Stomach (tissue), 8 donors: ENCODE measurements at regions not wholly inside any gene's neighbourhood (a gene's known extent, or its start where the extent isn't known, plus 50 kb on each side); places are given as distances from the start of the nearest gene placed in this dataset.

Experiments
- DNase-seq, 2 donors: peaks; one replicate each; pipeline versions ENCODE4 v3.0.0 to v3.0.0-alpha.2; 2013 to 2019
- H3K27ac ChIP-seq, 5 donors: fragments of 200-600 bp in 4 of 5; sonication (generic) in 4 of 5; one replicate each; pipeline ENCODE4 v1.5.1; 2013 to 2019; ENCODE audit warnings: mild to moderate bottlenecking in 1 of 5, moderate library complexity in 1 of 5
- H3K27me3 ChIP-seq, 3 donors: fragments of 200-600 bp; sonication (generic); one replicate each; pipeline ENCODE4 v1.5.1; 2017 to 2019; ENCODE audit warnings: mixed run types in 1 of 3
- H3K36me3 ChIP-seq, 4 donors: fragments of 200-600 bp; sonication (generic); 1 replicate in 3 of 4; 2 replicates in 1 of 4; pipeline ENCODE4 v1.5.1; 2016 to 2019
- H3K4me1 ChIP-seq, 4 donors: fragments of 200-600 bp; sonication (generic); one replicate each; pipeline ENCODE4 v1.5.1; 2016 to 2019
- H3K4me3 ChIP-seq, 4 donors: fragments of 200-600 bp; sonication (generic) in 3 of 4; one replicate each; pipeline ENCODE4 v1.5.1; 2016 to 2019; ENCODE audit warnings: mild to moderate bottlenecking in 1 of 4
- H3K9me3 ChIP-seq, 4 donors: fragments of 200-600 bp; sonication (generic); one replicate each; pipeline ENCODE4 v1.5.1; 2016 to 2019
- CTCF ChIP-seq, 7 experiments: fragments of 450-650 bp in 4 of 7; fragments of 200-600 bp in 3 of 7; sonication (generic) in 3 of 7; IDR thresholded peaks; one replicate each; pipeline ENCODE4 v1.5.1; 2016 to 2019; ENCODE audit warnings: antibody characterized with exemption in 7 of 7, control low read depth in 2 of 7, mild to moderate bottlenecking in 1 of 7
- EP300 ChIP-seq: sonication (generic); formaldehyde crosslinking; IDR thresholded peaks from one replicate; pipeline ENCODE4 v1.6.1; 2017; ENCODE audit warnings: antibody characterized with exemption
- POLR2A ChIP-seq, 4 donors: fragments of 450-650 bp; IDR thresholded peaks; one replicate each; pipeline ENCODE4 v1.6.1; 2016; ENCODE audit warnings: antibody characterized with exemption in 4 of 4, control low read depth in 2 of 4, mild to moderate bottlenecking in 1 of 4, moderate library complexity in 1 of 4
- POLR2AphosphoS5 ChIP-seq, 3 donors: sonication (generic); formaldehyde crosslinking; IDR thresholded peaks; one replicate each; pipeline ENCODE4 v1.6.1; 2016; ENCODE audit warnings: antibody characterized with exemption in 3 of 3
- WGBS, 5 donors: extraction: QIAGEN DNeasy Blood & Tissue Kit in 3 of 5; methylation state at CpG; one replicate each; pipeline versions ENCODE4 v1.1.5 to v1.1.7; 2013 to 2018; 5-methylcytosine and 5-hydroxymethylcytosine counted together
- intact Hi-C: fragments of 100-400 bp; cut with DNase I; formaldehyde crosslinking; loops from one replicate; pipeline ENCODE4 v1.15.1; 2023; ENCODE audit warnings: low total_unique reads
- donor health status: healthy with polysubstance abuse.
- donor health status: Bipolar disorder and iron deficiency.
- donor health status: healthy.

- intact Hi-C loops, result no loop called here
- Histone ChIP-seq H3K36me3 (no peaks in the 10 kb centered on the region), H3K4me3 (no peak overlapping the region), H3K27ac (no peak overlapping the region), H3K4me1 (no peaks in the 10 kb centered on the region), H3K27me3 (no peaks in the 10 kb centered on the region), H3K9me3 (no peaks in the 10 kb centered on the region)
- TF ChIP-seq POLR2AphosphoS5 (IDR thresholded peaks at IDR 0.05) (no peak), CTCF (IDR thresholded peaks at IDR 0.05) (no peak), POLR2A (IDR thresholded peaks at IDR 0.05) (no peak), EP300 (no peak)
- DNase-seq, result no peak
- WGBS, 5 donors, result 67 to 94% (median 77%) methylated on average over 1 of the region's 1 CpG
Observed at GRCh38 chr5:167598166-167598565, 693.3 kb upstream of the WWC1 start.

GRCh38 chr5:167602067-167602466 lies 689.4 kb upstream of the WWC1 start:
- TF ChIP-seq CTCF (IDR thresholded peaks at IDR 0.05) (no peak), POLR2AphosphoS5 (IDR thresholded peaks at IDR 0.05) (no peak), POLR2A (IDR thresholded peaks at IDR 0.05) (no peak), EP300 (no peak)
- Histone ChIP-seq H3K4me1 (no peaks in the 10 kb centered on the region), H3K4me3 (no peak overlapping the region), H3K9me3 (no peaks in the 10 kb centered on the region), H3K27me3 (no peaks in the 10 kb centered on the region), H3K27ac (no peak overlapping the region), H3K36me3 (no peaks in the 10 kb centered on the region)
- intact Hi-C loops, result no loop called here
- 61 to 74% (median 64%) methylated on average over 9 of the region's 9 CpGs for WGBS, 5 donors
- DNase-seq, result no peak

- DNase-seq, result no peak
- TF ChIP-seq POLR2A (IDR thresholded peaks at IDR 0.05) (no peak), EP300 (no peak)
- no peaks in the 10 kb centered on the region for H3K4me1 ChIP-seq
- no peak overlapping the region for H3K4me3 ChIP-seq
- H3K36me3 ChIP-seq, result no peaks in the 10 kb centered on the region
- intact Hi-C loops, result no loop called here
- WGBS, 5 donors, result 65 to 80% (median 73%) methylated on average over 4 of the region's 4 CpGs
- H3K27ac ChIP-seq, result no peak overlapping the region
- H3K27me3 ChIP-seq, result no peaks in the 10 kb centered on the region
- no peaks in the 10 kb centered on the region for H3K9me3 ChIP-seq
Observed at GRCh38 chr5:167603135-167603534, 688.3 kb upstream of the WWC1 start.

GRCh38 chr5:167608390-167609272 lies 682.8 kb upstream of the WWC1 start:
- no peaks in the 10 kb centered on the region for H3K36me3 ChIP-seq
- H3K9me3 ChIP-seq, result no peaks in the 10 kb centered on the region
- WGBS, 5 donors, result 73 to 84% (median 79%) methylated on average over 13 of the region's 13 CpGs
- TF ChIP-seq POLR2A (IDR thresholded peaks at IDR 0.05) (no peak), CTCF (IDR thresholded peaks at IDR 0.05) (no peak), EP300 (no peak), POLR2AphosphoS5 (IDR thresholded peaks at IDR 0.05) (no peak)
- no peaks in the 10 kb centered on the region for H3K27me3 ChIP-seq
- H3K4me1 ChIP-seq, result no peaks in the 10 kb centered on the region
- intact Hi-C loops, result no loop called here
- DNase-seq, result no peak
- H3K27ac ChIP-seq, result no peak overlapping the region
- H3K4me3 ChIP-seq, result no peak overlapping the region
